ENCODE measurements at regions not wholly inside any gene's neighbourhood (a gene's known extent, or its start where the extent isn't known, plus 50 kb on each side); places are given as distances from the start of the nearest gene placed in this dataset.

DNA sequence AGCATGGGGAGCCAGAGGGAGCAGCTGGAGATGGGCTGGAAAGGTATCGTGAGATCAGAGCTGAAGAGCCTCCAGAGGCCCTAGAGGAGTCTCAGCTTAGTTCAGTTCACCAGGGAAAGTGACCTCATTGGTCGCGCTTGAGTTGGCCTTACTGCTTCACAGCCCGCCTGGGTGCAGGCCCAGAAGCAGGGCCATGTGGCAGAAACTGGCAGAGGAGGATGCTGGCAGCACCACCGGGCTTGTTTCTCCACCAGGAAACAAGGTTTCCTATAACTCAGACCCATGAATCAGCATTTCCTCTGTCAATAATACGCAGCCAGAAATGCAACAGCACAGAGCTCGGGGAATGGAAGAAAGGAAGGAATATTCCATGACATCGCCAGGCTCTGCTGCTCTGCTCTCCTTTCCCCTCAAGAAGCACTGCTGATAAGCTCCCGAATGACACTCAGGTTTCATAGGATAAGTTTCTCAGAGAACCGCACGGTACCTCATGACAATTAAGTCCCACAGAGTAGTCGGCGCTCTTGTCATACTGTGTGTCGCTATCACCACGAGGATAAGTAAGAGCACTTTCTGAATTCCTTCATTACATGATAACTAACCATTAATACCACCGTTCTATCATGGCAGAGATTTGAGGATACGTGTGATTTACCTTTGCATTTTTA, 147.1 kb upstream of the LPP start:
- Histone ChIP-seq H3K27me3 (no peaks in the 10 kb centered on the region), H3K4me1 (ENCODE audit: low read depth) (no peaks in the 10 kb centered on the region), H3K9me3 (ENCODE audit: low read depth) (no peaks in the 10 kb centered on the region), H3K36me3 (no peaks in the 10 kb centered on the region), H3K27ac (no peak overlapping the region), H3K4me3 (no peak overlapping the region)
- peak; percentile 20 to 34 for DNase-seq (ENCODE audit: low read depth in 1 of 2, low spot score in 1 of 2)
- TF ChIP-seq CTCF (IDR thresholded peaks at IDR 0.05; ENCODE audit: low read depth, low read length), result no peak

DNA sequence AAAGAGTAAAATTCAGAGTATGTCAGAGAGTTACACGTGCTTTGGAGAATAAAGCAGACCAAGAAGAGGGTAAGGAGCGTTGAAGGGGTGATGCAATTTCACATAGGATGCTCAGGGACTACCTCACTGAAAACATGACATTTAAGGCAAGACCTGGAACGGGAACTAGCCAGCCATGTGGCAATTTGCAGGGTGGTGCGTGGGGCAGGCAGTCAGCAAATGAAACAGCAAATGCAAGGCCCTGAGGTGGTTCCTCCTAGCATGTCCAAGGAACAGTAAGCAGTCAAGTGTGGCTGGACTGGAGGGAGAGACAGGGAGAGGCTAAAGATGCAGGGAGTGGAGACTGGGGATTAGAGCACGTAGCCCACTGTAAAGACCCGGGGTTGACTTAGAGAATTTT, 146.1 kb upstream of the LPP start:
- Histone ChIP-seq H3K27me3 (no peaks in the 10 kb centered on the region), H3K9me3 (ENCODE audit: low read depth) (no peaks in the 10 kb centered on the region), H3K4me3 (no peak overlapping the region), H3K4me1 (ENCODE audit: low read depth) (no peaks in the 10 kb centered on the region), H3K27ac (no peak overlapping the region), H3K36me3 (no peaks in the 10 kb centered on the region)
- TF ChIP-seq CTCF (IDR thresholded peaks at IDR 0.05; ENCODE audit: low read depth, low read length), result no peak
- DNase-seq (ENCODE audit: low read depth in 1 of 2, low spot score in 1 of 2), result no peak

- H3K9me3 ChIP-seq (ENCODE audit: low read depth), result no peaks in the 10 kb centered on the region
- H3K4me1 ChIP-seq (ENCODE audit: low read depth), result no peaks in the 10 kb centered on the region
- no peak for DNase-seq (ENCODE audit: low read depth in 1 of 2, low spot score in 1 of 2)
- no peak overlapping the region for H3K27ac ChIP-seq
- no peak overlapping the region for H3K4me3 ChIP-seq
- no peak for TF ChIP-seq CTCF (IDR thresholded peaks at IDR 0.05; ENCODE audit: low read depth, low read length)
- H3K36me3 ChIP-seq, result no peaks in the 10 kb centered on the region
- no peaks in the 10 kb centered on the region for H3K27me3 ChIP-seq
Measured at GRCh38 chr3:188008582-188009213, 145.3 kb upstream of the LPP start.

DNA sequence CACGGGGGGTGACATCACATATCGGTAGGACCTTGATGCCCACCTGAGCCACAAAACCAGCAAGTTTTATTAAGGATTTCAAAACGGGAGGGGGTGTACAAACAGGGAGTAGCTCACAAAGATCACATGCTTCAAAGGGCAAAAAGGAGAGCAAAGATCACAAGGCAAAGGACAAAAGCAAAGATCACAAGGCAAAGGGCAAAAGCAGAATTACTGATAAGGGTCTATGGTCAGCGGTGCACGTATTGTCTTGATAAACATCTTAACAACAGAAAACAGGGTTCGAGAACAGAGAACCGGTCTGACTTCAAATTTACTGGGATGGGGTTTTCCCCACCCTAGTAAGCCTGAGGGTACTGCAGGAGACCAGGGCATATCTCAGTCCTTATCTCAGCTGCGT, 143.5 kb upstream of the LPP start:
- Histone ChIP-seq H3K9me3 (ENCODE audit: low read depth) (no peaks in the 10 kb centered on the region), H3K4me1 (ENCODE audit: low read depth) (no peaks in the 10 kb centered on the region), H3K27me3 (no peaks in the 10 kb centered on the region), H3K36me3 (no peaks in the 10 kb centered on the region), H3K27ac (no peak overlapping the region), H3K4me3 (no peak overlapping the region)
- no peak for DNase-seq (ENCODE audit: low read depth in 1 of 2, low spot score in 1 of 2)
- no peak for TF ChIP-seq CTCF (IDR thresholded peaks at IDR 0.05; ENCODE audit: low read depth, low read length)

- Histone ChIP-seq H3K27me3 (no peaks in the 10 kb centered on the region), H3K9me3 (ENCODE audit: low read depth) (no peaks in the 10 kb centered on the region), H3K27ac (no peak overlapping the region), H3K36me3 (no peaks in the 10 kb centered on the region), H3K4me1 (ENCODE audit: low read depth) (no peaks in the 10 kb centered on the region), H3K4me3 (no peak overlapping the region)
- DNase-seq (ENCODE audit: low read depth in 1 of 2, low spot score in 1 of 2), result no peak
- no peak for TF ChIP-seq CTCF (IDR thresholded peaks at IDR 0.05; ENCODE audit: low read depth, low read length)
Measured at GRCh38 chr3:188019727-188020126, 134.2 kb upstream of the LPP start.

All from cardiac muscle cell (in vitro differentiated cells and primary cell).